Neuron (in vitro differentiated cells): ENCODE measurements at regions not wholly inside any gene's neighbourhood (a gene's known extent, or its start where the extent isn't known, plus 50 kb on each side); places are given as distances from the start of the nearest gene placed in this dataset.
"Not testable (repeated sequence)": the region's sequence is repeated elsewhere in the genome, so short reads cannot be mapped to it uniquely, and the experiment has no call there.

Source experiments
- H2AFZ ChIP-seq: one replicate; pipeline ENCODE4 v1.6.1; 2013; ENCODE audit warnings: low read depth, mild to moderate bottlenecking, inconsistent platforms, low read length, moderate library complexity
- H3K27me3 ChIP-seq: one replicate; pipeline ENCODE4 v1.6.1; 2013; ENCODE audit warnings: low read length; ENCODE audit not compliant: insufficient read depth
- H3K36me3 ChIP-seq: one replicate; pipeline ENCODE4 v1.6.1; 2013; ENCODE audit warnings: low read length; ENCODE audit not compliant: insufficient read depth
- H3K4me1 ChIP-seq: one replicate; pipeline ENCODE4 v1.6.1; 2013; ENCODE audit warnings: low read length; ENCODE audit not compliant: insufficient read depth
- H3K4me3 ChIP-seq: 2 replicates; pipeline ENCODE4 v1.5.1; 2013; ENCODE audit warnings: mild to moderate bottlenecking, low read length, moderate library complexity
- H3K9me3 ChIP-seq: one replicate; pipeline ENCODE4 v1.6.1; 2013; ENCODE audit warnings: low read length

DNA sequence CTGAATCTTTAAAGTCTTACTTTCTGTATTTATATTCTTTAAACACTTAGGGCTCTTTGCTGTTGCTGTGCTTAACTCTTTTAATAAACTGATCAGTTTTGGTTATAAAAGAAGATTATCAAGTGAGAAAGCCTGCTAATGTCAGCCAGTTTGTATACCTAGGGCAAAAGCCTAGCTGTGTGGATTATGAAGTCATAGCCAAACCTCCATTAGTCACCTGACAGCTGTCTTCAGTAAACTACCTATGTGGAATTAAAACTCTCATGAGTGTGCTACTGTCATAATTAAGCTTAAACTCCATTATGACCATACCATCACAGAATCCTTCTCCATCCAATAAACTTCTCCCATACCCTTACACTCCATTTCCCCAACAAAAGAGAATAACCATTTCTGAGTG is 762.7 kb downstream of the NTRK3 start:
- Histone ChIP-seq H3K27me3 (no peaks in the 10 kb centered on the region), H3K9me3 (no peaks in the 10 kb centered on the region), H3K4me3 (no peak overlapping the region), H3K4me1 (no peaks in the 10 kb centered on the region), H3K36me3 (no peaks in the 10 kb centered on the region), H2AFZ (no peak overlapping the region)

- Histone ChIP-seq H2AFZ (no peak overlapping the region), H3K27me3 (no peaks in the 10 kb centered on the region), H3K36me3 (no peaks in the 10 kb centered on the region), H3K4me3 (no peak overlapping the region), H3K9me3 (no peaks in the 10 kb centered on the region), H3K4me1 (no peaks in the 10 kb centered on the region)
These were observed 764.2 kb downstream of the NTRK3 start for GRCh38 chr15:87492321-87492720.

DNA sequence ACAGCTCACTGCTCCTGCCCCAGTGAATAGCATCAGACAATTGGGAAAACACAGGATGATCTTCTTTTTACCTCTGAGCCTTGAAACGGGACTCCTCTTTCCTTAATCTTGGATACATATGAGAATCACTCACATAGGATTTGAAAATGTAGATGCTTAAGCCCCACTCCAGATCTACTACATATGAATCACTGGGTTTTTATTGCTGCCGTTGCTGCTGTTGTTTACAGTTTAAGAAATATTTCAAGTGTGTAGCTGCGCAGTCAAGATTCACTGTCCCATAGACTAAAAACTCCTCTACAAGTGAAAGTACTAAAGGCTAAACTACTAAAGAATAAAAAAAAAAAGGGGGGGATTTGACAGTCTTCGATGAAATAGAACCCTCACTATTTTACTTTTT is 765.9 kb downstream of the NTRK3 start:
- H3K4me1 ChIP-seq, result no peaks in the 10 kb centered on the region
- no peaks in the 10 kb centered on the region for H3K27me3 ChIP-seq
- H3K36me3 ChIP-seq, result no peaks in the 10 kb centered on the region
- H2AFZ ChIP-seq, result no peak overlapping the region
- no peaks in the 10 kb centered on the region for H3K9me3 ChIP-seq
- H3K4me3 ChIP-seq, result no peak overlapping the region

GRCh38 chr15:87489902-87490665 is 766.5 kb downstream of the NTRK3 start:
- H2AFZ ChIP-seq, result no peak overlapping the region
- H3K36me3 ChIP-seq, result no peaks in the 10 kb centered on the region
- H3K4me3 ChIP-seq, result no peak overlapping the region
- no peaks in the 10 kb centered on the region for H3K9me3 ChIP-seq
- no peaks in the 10 kb centered on the region for H3K27me3 ChIP-seq
- H3K4me1 ChIP-seq, result no peaks in the 10 kb centered on the region

DNA sequence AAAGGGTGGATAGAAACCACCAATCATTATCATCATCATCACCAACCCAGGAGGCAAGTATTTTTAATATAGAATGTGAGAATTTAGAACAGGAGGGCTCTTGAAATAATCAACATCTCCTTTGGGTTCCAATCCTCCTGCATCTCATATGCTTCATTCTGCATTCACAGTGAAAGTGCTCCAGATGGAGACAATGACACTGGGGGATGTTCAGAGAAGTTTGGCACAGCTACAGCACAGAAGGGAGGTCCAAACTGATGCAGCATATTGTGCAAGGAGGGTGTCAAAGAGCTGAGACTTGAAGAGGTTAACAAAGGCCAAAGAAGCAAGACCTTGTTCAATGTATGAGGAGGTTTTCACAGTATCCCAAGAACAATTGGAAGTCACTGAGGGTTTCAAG is 767.1 kb downstream of the NTRK3 start:
- Histone ChIP-seq H3K4me3 (no peak overlapping the region), H3K9me3 (no peaks in the 10 kb centered on the region), H2AFZ (no peak overlapping the region), H3K4me1 (no peaks in the 10 kb centered on the region), H3K27me3 (no peaks in the 10 kb centered on the region), H3K36me3 (no peaks in the 10 kb centered on the region)

DNA sequence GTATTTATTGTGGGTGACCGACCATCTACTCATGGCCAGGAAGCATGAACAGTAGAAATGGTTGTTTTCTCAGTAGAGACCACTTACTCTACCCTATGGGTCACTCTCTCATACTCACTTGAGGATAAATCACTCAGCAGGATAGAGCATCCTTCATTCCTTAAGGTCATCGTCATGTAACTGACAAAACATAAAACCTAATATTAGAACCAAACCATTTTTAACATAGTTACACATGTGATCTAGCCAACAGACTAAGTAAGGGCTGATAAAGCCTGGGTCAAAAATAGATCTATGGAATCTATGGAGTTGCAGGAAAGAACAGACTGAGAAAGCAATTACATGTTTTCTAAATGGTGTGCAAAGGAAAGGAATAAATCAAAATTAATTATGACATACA is 769.1 kb downstream of the NTRK3 start:
- H3K27me3 ChIP-seq, result no peaks in the 10 kb centered on the region
- no peaks in the 10 kb centered on the region for H3K9me3 ChIP-seq
- H2AFZ ChIP-seq, result no peak overlapping the region
- H3K4me1 ChIP-seq, result no peaks in the 10 kb centered on the region
- H3K36me3 ChIP-seq, result no peaks in the 10 kb centered on the region
- H3K4me3 ChIP-seq, result no peak overlapping the region

GRCh38 chr15:87483468-87483867 is 773.1 kb downstream of the NTRK3 start:
- Histone ChIP-seq H2AFZ (no peak overlapping the region), H3K9me3 (no peaks in the 10 kb centered on the region), H3K27me3 (no peaks in the 10 kb centered on the region), H3K36me3 (no peaks in the 10 kb centered on the region), H3K4me1 (peaks cover 2% of the 10 kb centered on the region), H3K4me3 (no peak overlapping the region)

DNA sequence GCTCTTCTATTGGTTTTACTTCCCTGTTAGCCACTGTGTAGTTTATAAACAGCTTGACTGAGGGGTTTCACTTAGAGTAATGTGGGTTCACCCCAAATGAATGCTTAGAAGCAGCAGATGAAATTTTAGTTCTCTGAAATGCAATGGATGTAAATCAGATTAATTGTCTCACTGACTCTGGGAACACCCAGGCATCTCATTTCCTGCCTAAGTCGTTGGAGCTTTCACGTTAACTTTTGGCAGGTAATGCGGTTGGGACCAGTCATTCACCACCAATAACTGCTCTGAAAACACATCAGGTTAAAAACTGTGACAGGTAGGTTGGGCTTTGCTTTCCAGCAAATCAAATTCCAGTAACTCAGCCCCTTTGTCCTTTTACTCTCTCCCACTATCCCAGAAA is 775.4 kb downstream of the NTRK3 start:
- Histone ChIP-seq H3K9me3 (no peaks in the 10 kb centered on the region), H3K4me1 (peaks cover 17% of the 10 kb centered on the region), H3K4me3 (no peak overlapping the region), H2AFZ (no peak overlapping the region), H3K36me3 (no peaks in the 10 kb centered on the region), H3K27me3 (no peaks in the 10 kb centered on the region)

DNA sequence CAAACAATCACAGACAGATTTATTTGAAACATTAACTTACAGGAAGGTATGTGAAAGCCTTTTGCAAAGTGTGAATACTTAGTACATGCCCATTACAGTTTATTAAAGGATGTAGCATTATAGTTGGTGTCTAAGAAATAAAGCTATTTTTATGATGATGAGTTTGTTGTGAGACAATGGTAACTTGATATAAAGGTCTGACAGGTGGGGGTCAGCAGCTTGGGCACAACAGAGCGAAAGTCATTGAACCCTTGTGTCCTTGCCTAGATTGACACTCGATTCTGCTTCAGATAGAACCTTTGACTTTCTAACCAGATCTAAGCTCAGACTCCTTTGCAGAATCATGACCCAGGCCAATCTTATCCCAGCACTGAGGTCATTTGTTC is 777.9 kb downstream of the NTRK3 start:
- no peaks in the 10 kb centered on the region for H3K27me3 ChIP-seq
- H3K36me3 ChIP-seq, result no peaks in the 10 kb centered on the region
- H3K4me1 ChIP-seq, result peaks cover 17% of the 10 kb centered on the region
- no peaks in the 10 kb centered on the region for H3K9me3 ChIP-seq
- H2AFZ ChIP-seq, result no peak overlapping the region
- no peak overlapping the region for H3K4me3 ChIP-seq

DNA sequence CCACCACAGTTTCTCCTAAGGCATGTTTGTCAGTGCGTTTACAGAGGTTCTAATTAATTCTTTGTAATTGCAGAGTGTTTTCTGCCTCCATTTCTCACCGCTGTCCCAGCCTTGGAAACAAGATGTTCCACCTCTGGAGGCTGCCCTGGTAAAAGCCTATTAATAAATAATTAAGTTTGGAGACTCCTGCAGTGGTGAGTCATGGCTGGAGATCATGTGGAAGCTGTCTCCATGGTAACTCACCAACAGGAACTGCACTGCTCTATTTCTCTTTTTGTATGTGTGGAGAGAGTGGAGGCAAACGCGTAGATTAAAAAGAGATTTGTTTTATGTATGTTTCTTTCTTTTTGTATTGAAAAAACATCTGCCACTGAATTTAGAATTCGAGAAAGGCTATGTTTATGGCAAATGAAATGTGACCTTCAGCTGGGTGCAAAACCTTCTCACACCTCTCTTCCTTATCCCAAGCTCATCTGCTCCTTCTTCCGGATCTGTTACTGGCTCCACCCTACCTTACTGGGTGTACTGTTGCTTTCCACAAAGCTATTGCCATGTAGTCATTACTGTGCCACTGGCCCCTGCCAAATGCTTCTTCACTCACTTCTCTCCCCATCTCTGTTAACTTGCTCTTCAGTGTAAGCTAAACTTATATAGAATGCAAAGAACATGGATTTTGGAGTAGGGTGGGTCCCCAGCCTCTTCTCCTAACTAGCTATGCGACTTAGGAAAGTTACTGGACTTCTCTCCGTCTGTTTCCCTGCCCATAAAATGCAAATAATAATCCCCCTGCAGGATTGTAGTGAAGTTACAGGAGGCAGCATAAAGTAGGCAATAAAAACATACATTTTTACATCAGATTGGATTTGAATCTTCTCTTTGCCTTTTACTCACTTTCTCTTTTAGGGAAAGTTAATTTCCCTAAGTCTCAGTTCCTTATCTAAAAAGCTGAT is 778.5 kb downstream of the NTRK3 start:
- Histone ChIP-seq H3K4me1 (peaks cover 17% of the 10 kb centered on the region), H3K9me3 (no peaks in the 10 kb centered on the region), H3K4me3 (no peak overlapping the region), H2AFZ (peak overlapping the region; percentile 67), H3K36me3 (no peaks in the 10 kb centered on the region), H3K27me3 (no peaks in the 10 kb centered on the region)

DNA sequence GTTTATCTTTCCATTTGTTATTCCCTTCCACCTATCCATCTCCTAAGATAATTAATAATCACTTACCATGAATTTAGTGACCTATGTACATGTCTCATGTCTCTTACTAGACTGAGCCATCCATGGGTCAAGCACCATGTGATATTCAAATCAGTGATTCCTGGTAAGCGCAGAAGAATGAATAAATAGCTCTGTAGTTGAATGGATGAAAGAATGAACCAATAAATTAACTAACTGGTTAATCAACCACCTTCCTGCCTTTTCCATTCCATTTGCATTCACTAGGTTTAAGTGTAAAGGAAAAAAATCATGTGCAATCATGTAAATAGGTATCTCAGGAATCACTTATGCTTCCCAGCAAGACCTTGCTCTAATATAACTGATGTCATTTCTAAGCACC is 779.5 kb downstream of the NTRK3 start:
- Histone ChIP-seq H3K27me3 (no peaks in the 10 kb centered on the region), H3K36me3 (no peaks in the 10 kb centered on the region), H2AFZ (no peak overlapping the region), H3K4me1 (peaks cover 17% of the 10 kb centered on the region), H3K4me3 (no peak overlapping the region), H3K9me3 (no peaks in the 10 kb centered on the region)

DNA sequence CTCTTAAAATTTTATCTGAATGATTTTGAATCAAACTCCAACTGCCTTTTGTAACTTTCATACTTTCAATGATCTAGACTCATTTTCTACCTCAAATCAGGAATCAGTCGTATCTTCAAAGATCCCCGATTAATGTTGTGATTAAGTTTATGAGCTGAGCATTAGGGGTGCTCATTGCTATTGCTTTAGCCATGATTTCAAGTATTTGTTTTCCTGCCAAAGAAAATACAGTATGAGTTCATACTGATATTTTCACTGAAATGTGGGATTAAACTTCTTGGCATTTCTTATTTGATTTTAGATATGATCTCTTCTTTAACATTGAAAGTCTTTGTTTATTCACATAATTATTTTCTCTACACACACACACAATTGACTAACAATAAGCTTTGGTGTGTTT is 785.6 kb downstream of the NTRK3 start:
- Histone ChIP-seq H3K4me3 (no peak overlapping the region), H3K9me3 (no peaks in the 10 kb centered on the region), H3K4me1 (no peaks in the 10 kb centered on the region), H3K27me3 (no peaks in the 10 kb centered on the region), H2AFZ (no peak overlapping the region), H3K36me3 (no peaks in the 10 kb centered on the region)

- not testable (repeated sequence) for H3K27me3 ChIP-seq, H3K4me1 ChIP-seq, H3K4me3 ChIP-seq, H3K9me3 ChIP-seq, H2AFZ ChIP-seq, H3K36me3 ChIP-seq
These were observed 792.6 kb downstream of the NTRK3 start for GRCh38 chr15:87463956-87464355.
